Stimulated activated CD8-positive, alpha-beta memory T cell treated with anti-CD3 and anti-CD28 coated beads, Interleukin-7, amount 100 ng/mL, for 1 hour (primary cell): ENCODE measurements at regions not wholly inside any gene's neighbourhood (a gene's known extent, or its start where the extent isn't known, plus 50 kb on each side); places are given as distances from the start of the nearest gene placed in this dataset.
"Not testable (repeated sequence)": the region's sequence is repeated elsewhere in the genome, so short reads cannot be mapped to it uniquely, and the experiment has no call there.

Source experiments
- DNase-seq, 2 donors: peaks; one replicate each; pipeline ENCODE4 v3.0.0-alpha.2; 2020; ENCODE audit warnings: low read depth in 2 of 2

GRCh38 chr16:60682219-60682618 lies 1354.0 kb downstream of the CDH8 start:
- DNase-seq, result no peak

- DNase-seq, result no peak
These were observed 1355.2 kb downstream of the CDH8 start for GRCh38 chr16:60681043-60681442.

GRCh38 chr16:60675022-60675421 lies 1361.2 kb downstream of the CDH8 start:
- DNase-seq, result no peak

- no peak for DNase-seq
These were observed 1362.0 kb downstream of the CDH8 start for GRCh38 chr16:60674241-60674640.

- DNase-seq, result no peak
These were observed 1380.6 kb downstream of the CDH8 start for GRCh38 chr16:60655514-60656153.

- no peak for DNase-seq
These were observed 1384.9 kb downstream of the CDH8 start for GRCh38 chr16:60651346-60651745.

- DNase-seq, result no peak
These were observed 1387.9 kb downstream of the CDH8 start for GRCh38 chr16:60648290-60648689.

- not testable (repeated sequence) for DNase-seq
These were observed 1388.8 kb downstream of the CDH8 start for GRCh38 chr16:60647388-60647787.

GRCh38 chr16:60646631-60647030 lies 1389.6 kb downstream of the CDH8 start:
- DNase-seq, result no peak

GRCh38 chr16:60645541-60645940 lies 1390.7 kb downstream of the CDH8 start:
- DNase-seq, result no peak

- DNase-seq, result no peak
These were observed 1393.3 kb downstream of the CDH8 start for GRCh38 chr16:60642956-60643355.

- no peak for DNase-seq
These were observed 1395.1 kb downstream of the CDH8 start for GRCh38 chr16:60641067-60641665.

GRCh38 chr16:60640038-60640437 lies 1396.2 kb downstream of the CDH8 start:
- DNase-seq, result no peak

GRCh38 chr16:60636636-60637035 lies 1399.6 kb downstream of the CDH8 start:
- not testable (repeated sequence) for DNase-seq

GRCh38 chr16:60636117-60636516 lies 1400.1 kb downstream of the CDH8 start:
- DNase-seq, result no peak

- no peak for DNase-seq
These were observed 1400.7 kb downstream of the CDH8 start for GRCh38 chr16:60635548-60635947.

GRCh38 chr16:60611844-60612243 lies 1424.4 kb downstream of the CDH8 start:
- DNase-seq, result no peak

- DNase-seq, result no peak
These were observed 1427.3 kb downstream of the CDH8 start for GRCh38 chr16:60608971-60609370.

- not testable (repeated sequence) for DNase-seq
These were observed 1430.6 kb downstream of the CDH8 start for GRCh38 chr16:60605652-60606051.

GRCh38 chr16:60605176-60605575 lies 1431.1 kb downstream of the CDH8 start:
- no peak for DNase-seq

GRCh38 chr16:60586493-60586892 lies 1449.7 kb downstream of the CDH8 start:
- no peak for DNase-seq

- DNase-seq, result no peak
These were observed 1453.7 kb downstream of the CDH8 start for GRCh38 chr16:60582528-60582927.

- DNase-seq, result no peak
These were observed 1469.3 kb downstream of the CDH8 start for GRCh38 chr16:60566901-60567300.

GRCh38 chr16:60564588-60564987 lies 1471.7 kb downstream of the CDH8 start:
- DNase-seq, result no peak
